ENCODE measurements at regions not wholly inside any gene's neighbourhood (a gene's known extent, or its start where the extent isn't known, plus 50 kb on each side); places are given as distances from the start of the nearest gene placed in this dataset.

DNA sequence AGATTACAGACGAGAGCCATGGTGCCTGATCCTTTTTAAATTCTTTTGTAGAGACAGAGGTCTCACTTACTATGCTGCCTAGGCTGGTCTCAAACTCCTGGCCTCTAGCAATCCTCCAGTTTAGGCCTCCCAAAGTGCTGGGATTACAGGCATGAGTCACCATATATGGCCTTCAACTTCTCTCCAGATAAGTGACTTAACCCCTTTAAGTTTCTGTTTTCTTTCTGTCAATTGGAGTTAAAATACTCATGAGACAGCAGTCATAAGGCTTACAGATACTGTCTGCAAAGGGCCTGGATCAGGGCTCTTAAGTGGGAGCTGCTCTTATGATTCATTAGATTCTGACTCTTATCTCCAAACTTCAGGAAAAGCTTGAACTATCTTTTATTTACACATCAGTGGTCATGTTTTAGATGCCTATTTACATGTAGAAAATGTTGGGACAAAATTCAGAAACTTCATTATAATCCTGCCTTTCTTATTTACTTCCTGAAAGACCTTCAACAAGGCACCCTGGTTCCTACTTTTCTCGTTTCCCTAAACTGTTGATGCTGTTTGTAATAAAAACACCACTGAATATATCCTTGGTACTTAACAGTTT, 271.5 kb upstream of the TBX3 start:
- Histone ChIP-seq H3K27ac (no peak overlapping the region), H3K4me1 (no peaks in the 10 kb centered on the region), H3K4me3 (no peak overlapping the region), H3K36me3 (no peaks in the 10 kb centered on the region), H3K27me3 (no peaks in the 10 kb centered on the region), H3K9me3 (no peaks in the 10 kb centered on the region)
- intact Hi-C loops (cut with DNase I), result no loop called here
- DNase-seq (no peak), ATAC-seq (no peak)
- WGBS (ENCODE audit: insufficient coverage, low coverage, low lambda C conversion rate, missing lambda C conversion rate), result 78% methylated on average over 2 of the region's 2 CpGs
- no peak for TF ChIP-seq POLR2A (IDR thresholded peaks at IDR 0.05)
- TF ChIP-seq, protein P1, sequence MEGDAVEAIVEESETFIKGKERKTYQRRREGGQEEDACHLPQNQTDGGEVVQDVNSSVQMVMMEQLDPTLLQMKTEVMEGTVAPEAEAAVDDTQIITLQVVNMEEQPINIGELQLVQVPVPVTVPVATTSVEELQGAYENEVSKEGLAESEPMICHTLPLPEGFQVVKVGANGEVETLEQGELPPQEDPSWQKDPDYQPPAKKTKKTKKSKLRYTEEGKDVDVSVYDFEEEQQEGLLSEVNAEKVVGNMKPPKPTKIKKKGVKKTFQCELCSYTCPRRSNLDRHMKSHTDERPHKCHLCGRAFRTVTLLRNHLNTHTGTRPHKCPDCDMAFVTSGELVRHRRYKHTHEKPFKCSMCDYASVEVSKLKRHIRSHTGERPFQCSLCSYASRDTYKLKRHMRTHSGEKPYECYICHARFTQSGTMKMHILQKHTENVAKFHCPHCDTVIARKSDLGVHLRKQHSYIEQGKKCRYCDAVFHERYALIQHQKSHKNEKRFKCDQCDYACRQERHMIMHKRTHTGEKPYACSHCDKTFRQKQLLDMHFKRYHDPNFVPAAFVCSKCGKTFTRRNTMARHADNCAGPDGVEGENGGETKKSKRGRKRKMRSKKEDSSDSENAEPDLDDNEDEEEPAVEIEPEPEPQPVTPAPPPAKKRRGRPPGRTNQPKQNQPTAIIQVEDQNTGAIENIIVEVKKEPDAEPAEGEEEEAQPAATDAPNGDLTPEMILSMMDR (IDR thresholded peaks at IDR 0.05), result no peak

DNA sequence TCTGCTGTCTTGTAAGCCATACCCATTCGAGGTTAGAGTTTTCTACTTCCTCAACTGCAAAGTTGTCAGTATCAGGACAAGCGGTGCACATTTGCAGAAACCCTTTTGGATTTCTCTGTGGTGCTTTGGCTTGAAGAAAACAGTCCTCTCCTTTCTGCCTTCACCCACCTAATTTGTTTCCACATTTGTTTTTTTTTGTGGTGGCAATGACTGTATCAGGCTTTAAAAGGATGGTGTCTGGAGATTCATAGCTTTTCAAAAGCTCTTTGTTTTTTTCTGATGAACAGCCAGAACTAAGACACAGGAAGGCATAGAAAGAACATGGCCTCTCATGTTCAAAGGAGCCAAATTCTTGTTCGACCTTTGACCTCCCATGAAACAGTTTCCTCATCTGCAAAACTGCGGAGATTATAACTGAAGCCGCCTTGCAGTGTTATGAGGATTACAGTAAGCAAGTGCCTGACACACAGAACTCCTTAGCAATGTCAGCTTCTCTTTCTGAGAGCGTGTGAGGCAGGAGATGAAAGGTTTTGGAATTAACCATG, 270.6 kb upstream of the TBX3 start:
- H3K27ac ChIP-seq, result no peak overlapping the region
- no peak for DNase-seq
- H3K4me3 ChIP-seq, result no peak overlapping the region
- TF ChIP-seq, protein P1 (IDR thresholded peaks at IDR 0.05), result no peak
- TF ChIP-seq POLR2A (IDR thresholded peaks at IDR 0.05), result no peak
- H3K9me3 ChIP-seq, result no peaks in the 10 kb centered on the region
- no peaks in the 10 kb centered on the region for H3K4me1 ChIP-seq
- ATAC-seq, result no peak
- 69% methylated on average over 6 of the region's 6 CpGs for WGBS (ENCODE audit: insufficient coverage, low coverage, low lambda C conversion rate, missing lambda C conversion rate)
- intact Hi-C loops (cut with DNase I), result no loop called here
- H3K36me3 ChIP-seq, result no peaks in the 10 kb centered on the region
- no peaks in the 10 kb centered on the region for H3K27me3 ChIP-seq

DNA sequence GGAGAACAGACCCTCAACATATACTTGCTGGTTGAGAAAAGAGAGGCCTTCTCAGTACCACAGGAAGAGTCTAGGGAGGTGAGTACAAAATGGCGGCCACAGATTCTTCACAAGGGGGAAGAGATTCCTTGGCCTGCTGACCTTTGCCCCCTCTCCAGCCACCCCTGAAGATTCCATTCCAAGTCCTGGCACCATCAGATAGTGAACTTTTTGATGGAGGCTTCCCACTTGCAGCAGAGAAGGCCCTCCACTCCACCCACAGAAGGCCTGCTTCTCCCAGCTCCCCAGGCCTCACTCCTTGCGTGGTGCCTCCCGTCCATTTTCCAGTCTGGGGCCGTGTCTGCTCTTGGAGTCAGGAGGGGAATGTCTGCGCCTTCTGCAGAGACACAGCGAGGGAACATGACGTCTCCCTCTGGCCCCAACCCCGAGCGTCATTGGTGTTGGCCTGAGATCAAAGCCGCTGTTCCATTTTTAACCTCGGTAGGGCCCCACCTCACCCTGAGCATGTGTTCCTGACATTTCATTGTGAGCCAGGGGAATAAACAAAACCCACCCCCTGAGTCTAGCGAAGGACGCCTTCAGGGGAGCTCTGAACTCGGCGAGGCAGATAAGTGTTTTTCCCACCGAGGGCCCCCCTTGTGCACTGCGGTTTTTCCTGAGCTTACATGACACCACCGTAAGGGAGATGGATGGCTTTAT, 268.7 kb upstream of the TBX3 start:
- no peak for DNase-seq
- TF ChIP-seq, protein P1 (IDR thresholded peaks at IDR 0.05), result no peak
- no peak for TF ChIP-seq POLR2A (IDR thresholded peaks at IDR 0.05)
- WGBS (ENCODE audit: insufficient coverage, low coverage, low lambda C conversion rate, missing lambda C conversion rate), result 78% methylated on average over 9 of the region's 18 CpGs

DNA sequence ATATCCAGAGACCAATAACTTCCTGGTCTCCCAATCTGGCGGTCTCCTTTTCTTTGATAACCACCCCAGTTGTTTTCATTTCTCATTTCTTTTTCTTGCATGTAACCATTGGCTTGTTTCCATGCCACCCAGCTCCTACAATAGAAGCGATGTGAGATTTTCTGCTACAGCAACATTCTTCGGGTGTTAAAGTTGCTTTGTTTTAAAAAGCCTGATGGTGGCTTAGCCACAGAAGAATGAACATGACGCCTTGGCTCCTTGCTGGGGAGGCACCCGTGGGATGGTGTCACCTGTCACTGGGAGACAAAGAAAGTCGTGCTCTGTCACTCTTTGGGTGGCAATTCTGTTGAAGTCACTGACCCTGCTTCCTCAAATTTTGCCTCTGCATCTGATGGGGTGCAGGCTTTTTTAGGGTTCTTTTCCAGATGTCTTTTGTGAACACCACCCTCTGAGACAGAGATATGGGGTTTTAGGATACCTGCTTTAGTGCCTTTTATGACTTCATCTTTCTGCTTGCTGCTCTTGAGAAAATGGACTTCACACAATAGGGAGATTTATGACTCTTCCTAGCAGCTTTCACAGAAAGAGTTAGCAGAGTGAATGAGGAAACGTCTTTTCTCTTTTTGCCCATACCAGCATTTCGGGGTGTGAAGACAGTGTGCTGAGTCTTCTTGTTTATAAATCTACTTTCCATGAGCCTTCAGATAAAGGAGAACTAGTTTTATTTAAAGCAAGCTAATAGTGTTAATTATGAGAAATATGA, 265.3 kb upstream of the TBX3 start:
- H3K9me3 ChIP-seq, result no peaks in the 10 kb centered on the region
- no peaks in the 10 kb centered on the region for H3K36me3 ChIP-seq
- H3K27ac ChIP-seq, result no peak overlapping the region
- H3K27me3 ChIP-seq, result no peaks in the 10 kb centered on the region
- H3K4me3 ChIP-seq, result no peak overlapping the region
- TF ChIP-seq POLR2A (IDR thresholded peaks at IDR 0.05), result no peak
- TF ChIP-seq, protein P1 (IDR thresholded peaks at IDR 0.05), result no peak
- H3K4me1 ChIP-seq, result peaks cover 0 to 9% (median 3%) of the 10 kb centered on the region in 4 donors
- ATAC-seq, result no peak
- DNase-seq, result no peak
- 74% methylated on average over 8 of the region's 8 CpGs for WGBS (ENCODE audit: insufficient coverage, low coverage, low lambda C conversion rate, missing lambda C conversion rate)
- intact Hi-C loops (cut with DNase I), result no loop called here

More for the DNA sequence above, 268.7 kb upstream of the TBX3 start:
- intact Hi-C loops (cut with DNase I), result no loop called here
- ATAC-seq, result no peak
- no peaks in the 10 kb centered on the region for H3K36me3 ChIP-seq
- no peaks in the 10 kb centered on the region for H3K27me3 ChIP-seq
- H3K9me3 ChIP-seq, result no peaks in the 10 kb centered on the region
- H3K4me3 ChIP-seq, result no peak overlapping the region
- H3K27ac ChIP-seq, result no peak overlapping the region
- H3K4me1 ChIP-seq, result no peaks in the 10 kb centered on the region
